Ascending aorta (tissue), 2 donors: ENCODE measurements at regions not wholly inside any gene's neighbourhood (a gene's known extent, or its start where the extent isn't known, plus 50 kb on each side); places are given as distances from the start of the nearest gene placed in this dataset.

Experiments used
- DNase-seq, 2 donors: peaks; one replicate each; pipeline ENCODE4 v3.0.0-alpha.2; 2019; ENCODE audit warnings: low spot score in 2 of 2
- H3K27ac ChIP-seq, 2 donors: fragments of 200-600 bp; sonication (generic); one replicate each; pipeline ENCODE4 v1.5.1; 2016 to 2017; ENCODE audit warnings: mild to moderate bottlenecking in 1 of 2
- H3K27me3 ChIP-seq: fragments of 200-600 bp; sonication (generic); one replicate; pipeline ENCODE4 v1.5.1; 2017
- H3K36me3 ChIP-seq, 2 donors: fragments of 200-600 bp; sonication (generic); one replicate each; pipeline ENCODE4 v1.5.1; 2016
- H3K4me1 ChIP-seq, 2 donors: fragments of 200-600 bp; sonication (generic); one replicate each; pipeline ENCODE4 v1.5.1; 2016 to 2017; ENCODE audit warnings: mild to moderate bottlenecking in 1 of 2
- H3K4me3 ChIP-seq, 2 donors: fragments of 200-600 bp; sonication (generic); one replicate each; pipeline ENCODE4 v1.5.1; 2016 to 2017; ENCODE audit warnings: mild to moderate bottlenecking in 1 of 2
- H3K9me3 ChIP-seq, 2 donors: fragments of 200-600 bp; sonication (generic); one replicate each; pipeline ENCODE4 v1.5.1; 2016
- intact Hi-C: fragments of 100-400 bp; cut with DNase I; formaldehyde crosslinking; loops from one replicate; pipeline ENCODE4 v1.15.1; 2023
- TF ChIP-seq, protein P1 (sequence below), 3 experiments: fragments of 200-600 bp in 2 of 3; fragments of 450-650 bp in 1 of 3; sonication (generic) in 2 of 3; IDR thresholded peaks; one replicate each; pipeline ENCODE4 v1.5.1; 2016 to 2019; ENCODE audit warnings: antibody characterized with exemption in 3 of 3, mild to moderate bottlenecking in 1 of 3, moderate library complexity in 1 of 3

- TF ChIP-seq, protein P1, sequence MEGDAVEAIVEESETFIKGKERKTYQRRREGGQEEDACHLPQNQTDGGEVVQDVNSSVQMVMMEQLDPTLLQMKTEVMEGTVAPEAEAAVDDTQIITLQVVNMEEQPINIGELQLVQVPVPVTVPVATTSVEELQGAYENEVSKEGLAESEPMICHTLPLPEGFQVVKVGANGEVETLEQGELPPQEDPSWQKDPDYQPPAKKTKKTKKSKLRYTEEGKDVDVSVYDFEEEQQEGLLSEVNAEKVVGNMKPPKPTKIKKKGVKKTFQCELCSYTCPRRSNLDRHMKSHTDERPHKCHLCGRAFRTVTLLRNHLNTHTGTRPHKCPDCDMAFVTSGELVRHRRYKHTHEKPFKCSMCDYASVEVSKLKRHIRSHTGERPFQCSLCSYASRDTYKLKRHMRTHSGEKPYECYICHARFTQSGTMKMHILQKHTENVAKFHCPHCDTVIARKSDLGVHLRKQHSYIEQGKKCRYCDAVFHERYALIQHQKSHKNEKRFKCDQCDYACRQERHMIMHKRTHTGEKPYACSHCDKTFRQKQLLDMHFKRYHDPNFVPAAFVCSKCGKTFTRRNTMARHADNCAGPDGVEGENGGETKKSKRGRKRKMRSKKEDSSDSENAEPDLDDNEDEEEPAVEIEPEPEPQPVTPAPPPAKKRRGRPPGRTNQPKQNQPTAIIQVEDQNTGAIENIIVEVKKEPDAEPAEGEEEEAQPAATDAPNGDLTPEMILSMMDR (IDR thresholded peaks at IDR 0.05), result no peak
- Histone ChIP-seq H3K27me3 (no peaks in the 10 kb centered on the region), H3K27ac (no peak overlapping the region), H3K9me3 (no peaks in the 10 kb centered on the region), H3K4me3 (no peak overlapping the region), H3K4me1 (no peaks in the 10 kb centered on the region), H3K36me3 (no peaks in the 10 kb centered on the region)
- intact Hi-C loops, result loop anchor here (2.0 kb wide), 1 partner anchor 22 kb away; no protein-coding TSS in a partner anchor
- DNase-seq, result no peak
Measured at GRCh38 chr5:167052791-167053190, 1238.7 kb upstream of the WWC1 start.

GRCh38 chr5:167057665-167058064 lies 1233.8 kb upstream of the WWC1 start:
- Histone ChIP-seq H3K27me3 (no peaks in the 10 kb centered on the region), H3K36me3 (no peaks in the 10 kb centered on the region), H3K4me3 (no peak overlapping the region), H3K27ac (no peak overlapping the region), H3K4me1 (no peaks in the 10 kb centered on the region), H3K9me3 (no peaks in the 10 kb centered on the region)
- intact Hi-C loops, result no loop called here
- TF ChIP-seq, protein P1 (IDR thresholded peaks at IDR 0.05), result no peak
- DNase-seq, result no peak

- no peaks in the 10 kb centered on the region for H3K27me3 ChIP-seq
- intact Hi-C loops, result no loop called here
- no peak for DNase-seq
- no peak overlapping the region for H3K4me3 ChIP-seq
- H3K4me1 ChIP-seq, result no peaks in the 10 kb centered on the region
- TF ChIP-seq, protein P1 (IDR thresholded peaks at IDR 0.05), result no peak
- no peaks in the 10 kb centered on the region for H3K9me3 ChIP-seq
- no peak overlapping the region for H3K27ac ChIP-seq
- H3K36me3 ChIP-seq, result no peaks in the 10 kb centered on the region
Measured at GRCh38 chr5:167061695-167062094, 1229.8 kb upstream of the WWC1 start.

DNA sequence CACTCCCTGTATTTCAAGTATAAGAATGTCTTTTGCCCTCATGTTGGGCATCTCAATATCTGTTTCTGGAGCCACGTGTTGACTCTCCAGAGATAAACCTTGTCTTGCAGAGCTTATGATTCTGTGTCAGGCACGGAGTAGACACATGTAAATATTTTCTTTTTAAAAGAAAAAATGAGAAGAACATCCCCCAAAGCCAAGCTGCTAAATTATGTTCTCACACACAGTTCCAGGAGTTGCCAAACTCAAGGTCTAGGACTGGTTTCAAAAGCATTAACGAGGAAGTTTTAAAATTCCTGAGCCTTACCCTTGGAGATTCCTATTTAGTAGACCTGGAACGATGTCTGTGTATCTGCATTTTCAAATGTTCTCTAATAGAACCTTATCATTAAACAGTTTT lies 1228.3 kb upstream of the WWC1 start:
- H3K9me3 ChIP-seq, result no peaks in the 10 kb centered on the region
- no peak for DNase-seq
- TF ChIP-seq, protein P1 (IDR thresholded peaks at IDR 0.05), result no peak
- H3K4me1 ChIP-seq, result no peaks in the 10 kb centered on the region
- no peak overlapping the region for H3K27ac ChIP-seq
- no peaks in the 10 kb centered on the region for H3K27me3 ChIP-seq
- H3K4me3 ChIP-seq, result no peak overlapping the region
- intact Hi-C loops, result no loop called here
- H3K36me3 ChIP-seq, result no peaks in the 10 kb centered on the region

DNA sequence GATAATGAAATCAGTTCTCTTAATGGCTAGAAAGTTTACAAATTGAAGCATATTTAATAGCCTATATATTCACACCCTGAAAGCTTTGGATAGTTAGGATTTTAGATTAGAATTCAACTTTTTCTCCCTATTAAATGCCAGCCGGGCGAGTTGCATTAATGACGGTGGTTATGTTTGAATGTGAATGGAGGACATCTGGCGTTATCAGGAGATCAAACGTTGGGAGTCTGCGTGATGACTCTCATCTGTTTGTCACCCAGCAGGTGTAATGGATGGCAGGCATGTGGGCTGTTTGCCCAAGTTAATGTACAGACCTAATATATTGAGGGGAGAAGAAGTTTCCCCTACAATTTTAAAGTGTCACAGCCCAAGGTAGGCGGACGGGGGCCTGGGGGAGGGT lies 1227.7 kb upstream of the WWC1 start:
- intact Hi-C loops, result no loop called here
- no peaks in the 10 kb centered on the region for H3K36me3 ChIP-seq
- H3K4me1 ChIP-seq, result no peaks in the 10 kb centered on the region
- TF ChIP-seq, protein P1 (IDR thresholded peaks at IDR 0.05), result no peak
- H3K27ac ChIP-seq, result no peak overlapping the region
- H3K27me3 ChIP-seq, result no peaks in the 10 kb centered on the region
- DNase-seq, result no peak
- H3K9me3 ChIP-seq, result no peaks in the 10 kb centered on the region
- H3K4me3 ChIP-seq, result no peak overlapping the region

DNA sequence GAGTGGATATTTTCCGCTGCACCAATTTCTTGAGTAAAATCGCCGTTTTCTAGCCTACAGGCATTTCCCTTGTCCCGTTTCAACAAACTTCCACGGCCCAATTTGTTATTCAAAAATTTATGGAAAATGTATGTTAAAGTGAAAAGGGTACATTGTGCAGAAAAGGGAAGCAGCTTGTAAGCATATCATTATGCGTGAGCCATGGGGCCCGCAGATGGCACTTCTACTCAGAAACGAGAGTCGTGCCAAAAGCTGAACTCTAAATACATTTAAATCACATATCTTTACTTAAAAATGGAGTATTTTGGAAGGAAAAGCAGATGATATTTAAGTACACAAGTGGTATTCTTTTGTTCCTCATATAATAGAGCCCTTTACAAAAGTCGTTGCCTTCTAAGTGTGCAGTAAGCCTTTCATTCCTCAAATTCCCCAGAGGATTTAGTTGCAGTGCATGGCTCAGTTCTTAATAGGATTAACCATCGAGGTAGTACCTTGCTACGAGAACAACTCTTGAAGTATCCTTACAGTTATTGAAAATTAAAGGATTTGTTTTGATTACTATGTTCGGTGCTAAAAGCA lies 1227.2 kb upstream of the WWC1 start:
- Histone ChIP-seq H3K36me3 (no peaks in the 10 kb centered on the region), H3K9me3 (no peaks in the 10 kb centered on the region), H3K27me3 (no peaks in the 10 kb centered on the region), H3K4me1 (no peaks in the 10 kb centered on the region), H3K4me3 (no peak overlapping the region), H3K27ac (no peak overlapping the region)
- intact Hi-C loops, result no loop called here
- no peak for DNase-seq
- TF ChIP-seq, protein P1 (IDR thresholded peaks at IDR 0.05), result no peak
